OCI-LY1 (cell line): ENCODE measurements at regions not wholly inside any gene's neighbourhood (a gene's known extent, or its start where the extent isn't known, plus 50 kb on each side); places are given as distances from the start of the nearest gene placed in this dataset.

Source experiments
- H2AFZ ChIP-seq: fragments of 200-600 bp; sonication (generic), shearing (Covaris generic); 2 replicates; pipeline ENCODE4 v1.6.0; 2014; ENCODE audit warnings: antibody characterized with exemption, mild to moderate bottlenecking, low read length
- H3F3A ChIP-seq: fragments of 200-600 bp; sonication (generic), shearing (Covaris generic); 2 replicates; pipeline ENCODE4 v1.6.0; 2014; ENCODE audit warnings: mild to moderate bottlenecking, antibody characterized with exemption, low read length, moderate library complexity; ENCODE audit not compliant: insufficient read depth
- H3K27ac ChIP-seq: fragments of 200-600 bp; sonication (generic); 2 replicates; pipeline ENCODE4 v1.5.1; 2014; ENCODE audit warnings: low read length, mixed run types, mild to moderate bottlenecking, low read depth; ENCODE audit not compliant: poor library complexity, severe bottlenecking
- H3K27me3 ChIP-seq: fragments of 200-600 bp; sonication (generic); 2 replicates; pipeline ENCODE4 v1.6.0; 2014; ENCODE audit warnings: antibody characterized with exemption, mild to moderate bottlenecking, low read length, moderate library complexity; ENCODE audit not compliant: insufficient read depth
- H3K36me3 ChIP-seq: fragments of 200-600 bp; sonication (generic); 2 replicates; pipeline ENCODE4 v1.6.1; 2014; ENCODE audit warnings: mild to moderate bottlenecking, antibody characterized with exemption, low read length, moderate library complexity, mixed read lengths; ENCODE audit not compliant: insufficient read depth
- H3K4me1 ChIP-seq: fragments of 200-600 bp; sonication (generic); 2 replicates; pipeline ENCODE4 v1.5.1; 2014; ENCODE audit warnings: mild to moderate bottlenecking, low read length, moderate library complexity; ENCODE audit not compliant: insufficient read depth, severe bottlenecking
- H3K4me2 ChIP-seq: fragments of 200-600 bp; sonication (generic), shearing (Covaris generic); 2 replicates; pipeline ENCODE4 v1.6.1; 2014; ENCODE audit warnings: low read length
- H3K4me3 ChIP-seq: fragments of 200-600 bp; sonication (generic); 2 replicates; pipeline ENCODE4 v1.5.1; 2014; ENCODE audit warnings: low read length, low read depth, mild to moderate bottlenecking, mixed read lengths; ENCODE audit not compliant: poor library complexity, severe bottlenecking
- H3K79me2 ChIP-seq: fragments of 200-600 bp; shearing (Covaris generic); 2 replicates; pipeline ENCODE4 v1.6.1; 2016; ENCODE audit warnings: mixed run types, low read length, mixed read lengths; ENCODE audit not compliant: insufficient read depth
- H3K9ac ChIP-seq: fragments of 200-600 bp; sonication (generic), shearing (Covaris generic); 2 replicates; pipeline ENCODE4 v1.6.1; 2014; ENCODE audit warnings: mild to moderate bottlenecking, low read length, mixed read lengths
- H3K9me2 ChIP-seq: fragments of 200-600 bp; sonication (generic), shearing (Covaris generic); 2 replicates; pipeline ENCODE4 v1.6.1; 2014; ENCODE audit warnings: low read depth, mild to moderate bottlenecking, low read length, mixed read lengths
- H3K9me3 ChIP-seq: fragments of 200-600 bp; shearing (Covaris generic); 2 replicates; pipeline ENCODE4 v1.6.1; 2014; ENCODE audit warnings: low read length, mixed read lengths
- H4K20me1 ChIP-seq: fragments of 200-600 bp; sonication (generic), shearing (Covaris generic); 2 replicates; pipeline ENCODE4 v1.6.0; 2016; ENCODE audit warnings: mild to moderate bottlenecking, low read length; ENCODE audit not compliant: insufficient read depth
- CTCF ChIP-seq: fragments of 200-600 bp; sonication (generic), shearing (Covaris generic); IDR thresholded peaks from 2 replicates; pipeline ENCODE4 v1.5.1; 2017; ENCODE audit warnings: mild to moderate bottlenecking, antibody characterized with exemption, low read length, moderate library complexity, mixed read lengths
- EZH2 ChIP-seq: fragments of 200-600 bp; sonication (generic), shearing (Covaris generic); IDR thresholded peaks from 2 replicates; pipeline ENCODE4 v1.8.0; 2017; ENCODE audit warnings: borderline replicate concordance, mixed run types, mild to moderate bottlenecking, antibody characterized with exemption, low read length, moderate library complexity, mixed read lengths

GRCh38 chr14:43539210-43539609 is 967.9 kb downstream of the FSCB start:
- Histone ChIP-seq H2AFZ (no peak overlapping the region), H3K4me3 (no peak overlapping the region), H3K79me2 (no peaks in the 10 kb centered on the region), H3F3A (no peaks in the 10 kb centered on the region), H3K9ac (no peak overlapping the region), H4K20me1 (no peaks in the 10 kb centered on the region), H3K9me3 (no peaks in the 10 kb centered on the region), H3K27me3 (no peaks in the 10 kb centered on the region), H3K4me2 (no peak overlapping the region), H3K4me1 (no peaks in the 10 kb centered on the region), H3K36me3 (no peaks in the 10 kb centered on the region), H3K9me2 (no peaks in the 10 kb centered on the region), H3K27ac (no peak overlapping the region)
- TF ChIP-seq CTCF = peak; percentile 30; the same call in 1 of the 2 replicates
- no peak for TF ChIP-seq EZH2

GRCh38 chr14:43535231-43535838 is 971.7 kb downstream of the FSCB start:
- Histone ChIP-seq H3K4me3 (no peak overlapping the region), H3K4me2 (no peak overlapping the region), H3F3A (no peaks in the 10 kb centered on the region), H3K27me3 (no peaks in the 10 kb centered on the region), H3K36me3 (no peaks in the 10 kb centered on the region), H3K9ac (no peak overlapping the region), H2AFZ (no peak overlapping the region), H3K4me1 (no peaks in the 10 kb centered on the region), H4K20me1 (no peaks in the 10 kb centered on the region), H3K9me3 (no peaks in the 10 kb centered on the region), H3K27ac (no peak overlapping the region), H3K79me2 (no peaks in the 10 kb centered on the region), H3K9me2 (no peaks in the 10 kb centered on the region)
- TF ChIP-seq EZH2 (no peak), CTCF (no peak)

- no peaks in the 10 kb centered on the region for H3F3A ChIP-seq
- no peaks in the 10 kb centered on the region for H3K4me1 ChIP-seq
- no peaks in the 10 kb centered on the region for H3K79me2 ChIP-seq
- H3K9ac ChIP-seq = no peak overlapping the region
- H3K4me2 ChIP-seq = no peak overlapping the region
- H4K20me1 ChIP-seq = no peaks in the 10 kb centered on the region
- H3K9me3 ChIP-seq = no peaks in the 10 kb centered on the region
- H3K27ac ChIP-seq = no peak overlapping the region
- H3K4me3 ChIP-seq = no peak overlapping the region
- TF ChIP-seq EZH2 = no peak
- TF ChIP-seq CTCF = no peak
- no peaks in the 10 kb centered on the region for H3K36me3 ChIP-seq
- no peaks in the 10 kb centered on the region for H3K9me2 ChIP-seq
- no peaks in the 10 kb centered on the region for H3K27me3 ChIP-seq
- no peak overlapping the region for H2AFZ ChIP-seq
Measured at GRCh38 chr14:43532825-43533416, 974.2 kb downstream of the FSCB start.
